ENCODE measurements at regions not wholly inside any gene's neighbourhood (a gene's known extent, or its start where the extent isn't known, plus 50 kb on each side); places are given as distances from the start of the nearest gene placed in this dataset.
"Not testable (repeated sequence)": the region's sequence is repeated elsewhere in the genome, so short reads cannot be mapped to it uniquely, and the experiment has no call there.

- DNase-seq (ENCODE audit: extremely low read depth, insufficient read length): no peak
These were observed 351.8 kb upstream of the WWC1 start for GRCh38 chr5:167939686-167940085.

GRCh38 chr5:167940911-167941310, 350.5 kb upstream of the WWC1 start:
- no peak for DNase-seq (ENCODE audit: extremely low read depth, insufficient read length)
- H3K36me3 ChIP-seq (ENCODE audit: control insufficient read depth, insufficient read depth, low read length): no peaks in the 10 kb centered on the region
- no peaks in the 10 kb centered on the region; the same call in 1 of the 2 replicates for H3K27me3 ChIP-seq (replicated peaks; ENCODE audit: control insufficient read depth, insufficient read depth, low read length)
- H3K4me3 ChIP-seq (replicated peaks; ENCODE audit: low read depth, low read length): no peak overlapping the region
- TF ChIP-seq CTCF (IDR thresholded peaks at IDR 0.05; ENCODE audit: insufficient read depth, low read length, poor library complexity, severe bottlenecking): no peak

More at GRCh38 chr5:167939686-167940085, 351.8 kb upstream of the WWC1 start:
- Histone ChIP-seq H3K4me3 (replicated peaks; ENCODE audit: low read depth, low read length) (no peak overlapping the region), H3K36me3 (ENCODE audit: control insufficient read depth, insufficient read depth, low read length) (no peaks in the 10 kb centered on the region), H3K27me3 (replicated peaks; ENCODE audit: control insufficient read depth, insufficient read depth, low read length) (peaks cover 2% of the 10 kb centered on the region; the same call in 1 of the 2 replicates)
- TF ChIP-seq CTCF (IDR thresholded peaks at IDR 0.05; ENCODE audit: insufficient read depth, low read length, poor library complexity, severe bottlenecking): no peak

GRCh38 chr5:167941556-167941955, 349.9 kb upstream of the WWC1 start:
- not testable (repeated sequence) for H3K36me3 ChIP-seq (ENCODE audit: control insufficient read depth, insufficient read depth, low read length); H3K27me3 ChIP-seq (replicated peaks; ENCODE audit: control insufficient read depth, insufficient read depth, low read length); DNase-seq (ENCODE audit: extremely low read depth, insufficient read length); H3K4me3 ChIP-seq (replicated peaks; ENCODE audit: low read depth, low read length)

GRCh38 chr5:167943343-167943742, 348.1 kb upstream of the WWC1 start:
- no peak for TF ChIP-seq CTCF (IDR thresholded peaks at IDR 0.05; ENCODE audit: insufficient read depth, low read length, poor library complexity, severe bottlenecking)
- Histone ChIP-seq H3K4me3 (replicated peaks; ENCODE audit: low read depth, low read length) (no peak overlapping the region), H3K36me3 (ENCODE audit: control insufficient read depth, insufficient read depth, low read length) (no peaks in the 10 kb centered on the region), H3K27me3 (replicated peaks; ENCODE audit: control insufficient read depth, insufficient read depth, low read length) (no peaks in the 10 kb centered on the region; the same call in 1 of the 2 replicates)
- no peak for DNase-seq (ENCODE audit: extremely low read depth, insufficient read length)

- no peaks in the 10 kb centered on the region; the same call in 1 of the 2 replicates for H3K27me3 ChIP-seq (replicated peaks; ENCODE audit: control insufficient read depth, insufficient read depth, low read length)
- H3K4me3 ChIP-seq (replicated peaks; ENCODE audit: low read depth, low read length): no peak overlapping the region
- DNase-seq (ENCODE audit: extremely low read depth, insufficient read length): no peak
- no peak for TF ChIP-seq CTCF (IDR thresholded peaks at IDR 0.05; ENCODE audit: insufficient read depth, low read length, poor library complexity, severe bottlenecking)
- H3K36me3 ChIP-seq (ENCODE audit: control insufficient read depth, insufficient read depth, low read length): no peaks in the 10 kb centered on the region
These were observed 347.2 kb upstream of the WWC1 start for GRCh38 chr5:167944121-167944852.

GRCh38 chr5:167945542-167946384, 345.7 kb upstream of the WWC1 start:
- no peaks in the 10 kb centered on the region; the same call in 1 of the 2 replicates for H3K27me3 ChIP-seq (replicated peaks; ENCODE audit: control insufficient read depth, insufficient read depth, low read length)
- no peaks in the 10 kb centered on the region for H3K36me3 ChIP-seq (ENCODE audit: control insufficient read depth, insufficient read depth, low read length)
- H3K4me3 ChIP-seq (replicated peaks; ENCODE audit: low read depth, low read length): no peak overlapping the region
- TF ChIP-seq CTCF (IDR thresholded peaks at IDR 0.05; ENCODE audit: insufficient read depth, low read length, poor library complexity, severe bottlenecking): no peak
- no peak for DNase-seq (ENCODE audit: extremely low read depth, insufficient read length)
